Liver (tissue), 3 donors: ENCODE measurements at regions not wholly inside any gene's neighbourhood (a gene's known extent, or its start where the extent isn't known, plus 50 kb on each side); places are given as distances from the start of the nearest gene placed in this dataset.

Experiments
- EGR1 ChIP-seq, 2 donors: IDR thresholded peaks; 2 replicates each; pipeline ENCODE4 v1.6.1; 2016 to 2018; ENCODE audit warnings: antibody characterized with exemption in 2 of 2, low read depth in 2 of 2
- FOXA1 ChIP-seq: IDR thresholded peaks from 2 replicates; pipeline ENCODE4 v1.6.1; 2016; ENCODE audit warnings: antibody characterized with exemption
- GABPA ChIP-seq, 2 donors: IDR thresholded peaks in 1 of 2; conservative IDR thresholded peaks in 1 of 2; 2 replicates each; pipeline ENCODE4 v1.6.1; 2016; ENCODE audit warnings: antibody characterized with exemption in 2 of 2, mild to moderate bottlenecking in 1 of 2, moderate library complexity in 1 of 2
- JUND ChIP-seq, 2 donors: IDR thresholded peaks; 2 replicates each; pipeline ENCODE4 v1.6.1; 2016; ENCODE audit warnings: antibody characterized with exemption in 2 of 2
- RAD21 ChIP-seq, 2 donors: IDR thresholded peaks; 2 replicates each; pipeline ENCODE4 v1.6.1; 2016; ENCODE audit warnings: antibody characterized with exemption in 2 of 2, mild to moderate bottlenecking in 2 of 2
- TAF1 ChIP-seq: conservative IDR thresholded peaks from 2 replicates; pipeline ENCODE4 v1.6.1; 2016; ENCODE audit warnings: antibody characterized with exemption, mild to moderate bottlenecking
- YY1 ChIP-seq: IDR thresholded peaks from 2 replicates; pipeline ENCODE4 v1.6.1; 2016; ENCODE audit warnings: antibody characterized with exemption, mild to moderate bottlenecking
- TF ChIP-seq, protein P1 (sequence below): IDR thresholded peaks from 2 replicates; pipeline ENCODE4 v1.6.1; 2016; ENCODE audit warnings: antibody characterized with exemption
- TF ChIP-seq, protein P2 (sequence below): fragments of 150-350 bp; IDR thresholded peaks from 2 replicates; pipeline ENCODE4 v1.5.1; 2017; ENCODE audit warnings: improper control_type of control experiment, low read depth, low read length; ENCODE audit not compliant: missing input control
- TF ChIP-seq, protein P3 (sequence below): IDR thresholded peaks from 2 replicates; pipeline ENCODE4 v1.6.1; 2016; ENCODE audit warnings: antibody characterized with exemption
- TF ChIP-seq, protein P4 (sequence below): IDR thresholded peaks from 2 replicates; pipeline ENCODE4 v1.6.1; 2016; ENCODE audit warnings: antibody characterized with exemption, mild to moderate bottlenecking
- TF ChIP-seq, protein P5 (sequence below): IDR thresholded peaks from 2 replicates; pipeline ENCODE4 v1.6.1; 2016; ENCODE audit warnings: antibody characterized with exemption
- donor health status: healthy.
- donor health status: healthy.

DNA sequence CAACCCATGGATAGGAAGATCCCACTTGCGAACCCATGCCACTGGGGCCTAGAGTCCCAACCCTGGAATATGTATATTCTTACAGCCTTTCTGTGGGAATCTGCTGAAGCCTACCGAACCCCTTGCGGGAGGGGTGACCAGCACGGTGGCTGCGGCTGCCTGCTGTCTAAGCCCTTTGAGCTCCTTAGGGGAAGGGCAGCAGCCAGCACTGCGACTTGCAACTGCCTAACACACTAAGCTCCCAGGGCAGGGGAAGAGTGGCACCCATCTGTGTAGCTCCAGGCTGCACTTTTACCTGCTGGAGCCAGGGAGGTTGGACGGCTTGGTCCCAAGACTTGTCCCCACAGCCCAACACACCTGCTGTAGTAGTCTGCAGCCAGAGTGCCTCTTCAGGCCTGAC is 1968.7 kb upstream of the FLRT2 start:
- TF ChIP-seq, protein P1, sequence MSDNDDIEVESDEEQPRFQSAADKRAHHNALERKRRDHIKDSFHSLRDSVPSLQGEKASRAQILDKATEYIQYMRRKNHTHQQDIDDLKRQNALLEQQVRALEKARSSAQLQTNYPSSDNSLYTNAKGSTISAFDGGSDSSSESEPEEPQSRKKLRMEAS = no peak
- TF ChIP-seq JUND (IDR thresholded peaks at IDR 0.05) (no peak), EGR1 (IDR thresholded peaks at IDR 0.05; ENCODE audit: low read depth in 2 of 2) (no peak), RAD21 (IDR thresholded peaks at IDR 0.05) (no peak), TAF1 (no peak), GABPA (IDR thresholded peaks at IDR 0.05 in 1 of 2, conservative IDR thresholded peaks at IDR 0.05 in 1 of 2) (no peak), FOXA1 (no peak), YY1 (no peak)
- TF ChIP-seq, protein P2, sequence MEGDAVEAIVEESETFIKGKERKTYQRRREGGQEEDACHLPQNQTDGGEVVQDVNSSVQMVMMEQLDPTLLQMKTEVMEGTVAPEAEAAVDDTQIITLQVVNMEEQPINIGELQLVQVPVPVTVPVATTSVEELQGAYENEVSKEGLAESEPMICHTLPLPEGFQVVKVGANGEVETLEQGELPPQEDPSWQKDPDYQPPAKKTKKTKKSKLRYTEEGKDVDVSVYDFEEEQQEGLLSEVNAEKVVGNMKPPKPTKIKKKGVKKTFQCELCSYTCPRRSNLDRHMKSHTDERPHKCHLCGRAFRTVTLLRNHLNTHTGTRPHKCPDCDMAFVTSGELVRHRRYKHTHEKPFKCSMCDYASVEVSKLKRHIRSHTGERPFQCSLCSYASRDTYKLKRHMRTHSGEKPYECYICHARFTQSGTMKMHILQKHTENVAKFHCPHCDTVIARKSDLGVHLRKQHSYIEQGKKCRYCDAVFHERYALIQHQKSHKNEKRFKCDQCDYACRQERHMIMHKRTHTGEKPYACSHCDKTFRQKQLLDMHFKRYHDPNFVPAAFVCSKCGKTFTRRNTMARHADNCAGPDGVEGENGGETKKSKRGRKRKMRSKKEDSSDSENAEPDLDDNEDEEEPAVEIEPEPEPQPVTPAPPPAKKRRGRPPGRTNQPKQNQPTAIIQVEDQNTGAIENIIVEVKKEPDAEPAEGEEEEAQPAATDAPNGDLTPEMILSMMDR = no peak
- TF ChIP-seq, protein P3, sequence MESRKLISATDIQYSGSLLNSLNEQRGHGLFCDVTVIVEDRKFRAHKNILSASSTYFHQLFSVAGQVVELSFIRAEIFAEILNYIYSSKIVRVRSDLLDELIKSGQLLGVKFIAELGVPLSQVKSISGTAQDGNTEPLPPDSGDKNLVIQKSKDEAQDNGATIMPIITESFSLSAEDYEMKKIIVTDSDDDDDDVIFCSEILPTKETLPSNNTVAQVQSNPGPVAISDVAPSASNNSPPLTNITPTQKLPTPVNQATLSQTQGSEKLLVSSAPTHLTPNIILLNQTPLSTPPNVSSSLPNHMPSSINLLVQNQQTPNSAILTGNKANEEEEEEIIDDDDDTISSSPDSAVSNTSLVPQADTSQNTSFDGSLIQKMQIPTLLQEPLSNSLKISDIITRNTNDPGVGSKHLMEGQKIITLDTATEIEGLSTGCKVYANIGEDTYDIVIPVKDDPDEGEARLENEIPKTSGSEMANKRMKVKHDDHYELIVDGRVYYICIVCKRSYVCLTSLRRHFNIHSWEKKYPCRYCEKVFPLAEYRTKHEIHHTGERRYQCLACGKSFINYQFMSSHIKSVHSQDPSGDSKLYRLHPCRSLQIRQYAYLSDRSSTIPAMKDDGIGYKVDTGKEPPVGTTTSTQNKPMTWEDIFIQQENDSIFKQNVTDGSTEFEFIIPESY = no peak
- TF ChIP-seq, protein P4, sequence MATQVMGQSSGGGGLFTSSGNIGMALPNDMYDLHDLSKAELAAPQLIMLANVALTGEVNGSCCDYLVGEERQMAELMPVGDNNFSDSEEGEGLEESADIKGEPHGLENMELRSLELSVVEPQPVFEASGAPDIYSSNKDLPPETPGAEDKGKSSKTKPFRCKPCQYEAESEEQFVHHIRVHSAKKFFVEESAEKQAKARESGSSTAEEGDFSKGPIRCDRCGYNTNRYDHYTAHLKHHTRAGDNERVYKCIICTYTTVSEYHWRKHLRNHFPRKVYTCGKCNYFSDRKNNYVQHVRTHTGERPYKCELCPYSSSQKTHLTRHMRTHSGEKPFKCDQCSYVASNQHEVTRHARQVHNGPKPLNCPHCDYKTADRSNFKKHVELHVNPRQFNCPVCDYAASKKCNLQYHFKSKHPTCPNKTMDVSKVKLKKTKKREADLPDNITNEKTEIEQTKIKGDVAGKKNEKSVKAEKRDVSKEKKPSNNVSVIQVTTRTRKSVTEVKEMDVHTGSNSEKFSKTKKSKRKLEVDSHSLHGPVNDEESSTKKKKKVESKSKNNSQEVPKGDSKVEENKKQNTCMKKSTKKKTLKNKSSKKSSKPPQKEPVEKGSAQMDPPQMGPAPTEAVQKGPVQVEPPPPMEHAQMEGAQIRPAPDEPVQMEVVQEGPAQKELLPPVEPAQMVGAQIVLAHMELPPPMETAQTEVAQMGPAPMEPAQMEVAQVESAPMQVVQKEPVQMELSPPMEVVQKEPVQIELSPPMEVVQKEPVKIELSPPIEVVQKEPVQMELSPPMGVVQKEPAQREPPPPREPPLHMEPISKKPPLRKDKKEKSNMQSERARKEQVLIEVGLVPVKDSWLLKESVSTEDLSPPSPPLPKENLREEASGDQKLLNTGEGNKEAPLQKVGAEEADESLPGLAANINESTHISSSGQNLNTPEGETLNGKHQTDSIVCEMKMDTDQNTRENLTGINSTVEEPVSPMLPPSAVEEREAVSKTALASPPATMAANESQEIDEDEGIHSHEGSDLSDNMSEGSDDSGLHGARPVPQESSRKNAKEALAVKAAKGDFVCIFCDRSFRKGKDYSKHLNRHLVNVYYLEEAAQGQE = no peak
- TF ChIP-seq, protein P5, sequence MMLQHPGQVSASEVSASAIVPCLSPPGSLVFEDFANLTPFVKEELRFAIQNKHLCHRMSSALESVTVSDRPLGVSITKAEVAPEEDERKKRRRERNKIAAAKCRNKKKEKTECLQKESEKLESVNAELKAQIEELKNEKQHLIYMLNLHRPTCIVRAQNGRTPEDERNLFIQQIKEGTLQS = no peak
